ENCODE measurements at regions not wholly inside any gene's neighbourhood (a gene's known extent, or its start where the extent isn't known, plus 50 kb on each side); places are given as distances from the start of the nearest gene placed in this dataset.

DNA sequence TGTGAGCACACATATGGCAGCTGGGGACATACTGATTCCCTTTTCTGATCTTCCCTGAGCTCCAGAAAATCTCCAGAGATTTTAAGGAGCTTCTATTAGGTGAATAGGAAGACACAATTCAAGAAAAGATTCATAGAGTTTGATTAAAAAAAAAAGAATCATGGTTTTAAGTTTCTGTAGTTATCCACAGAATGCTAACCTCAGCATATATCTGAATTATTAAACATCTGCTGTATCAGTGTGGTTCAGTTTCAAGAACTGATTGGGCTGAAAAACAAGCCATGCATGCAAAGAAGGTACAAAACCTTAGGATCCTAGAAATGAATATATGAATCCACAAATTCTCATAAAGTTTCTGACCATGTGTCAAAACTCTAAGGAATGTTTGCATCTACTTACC is 94.1 kb upstream of the ZNF438 start:
- TF ChIP-seq, protein P1, sequence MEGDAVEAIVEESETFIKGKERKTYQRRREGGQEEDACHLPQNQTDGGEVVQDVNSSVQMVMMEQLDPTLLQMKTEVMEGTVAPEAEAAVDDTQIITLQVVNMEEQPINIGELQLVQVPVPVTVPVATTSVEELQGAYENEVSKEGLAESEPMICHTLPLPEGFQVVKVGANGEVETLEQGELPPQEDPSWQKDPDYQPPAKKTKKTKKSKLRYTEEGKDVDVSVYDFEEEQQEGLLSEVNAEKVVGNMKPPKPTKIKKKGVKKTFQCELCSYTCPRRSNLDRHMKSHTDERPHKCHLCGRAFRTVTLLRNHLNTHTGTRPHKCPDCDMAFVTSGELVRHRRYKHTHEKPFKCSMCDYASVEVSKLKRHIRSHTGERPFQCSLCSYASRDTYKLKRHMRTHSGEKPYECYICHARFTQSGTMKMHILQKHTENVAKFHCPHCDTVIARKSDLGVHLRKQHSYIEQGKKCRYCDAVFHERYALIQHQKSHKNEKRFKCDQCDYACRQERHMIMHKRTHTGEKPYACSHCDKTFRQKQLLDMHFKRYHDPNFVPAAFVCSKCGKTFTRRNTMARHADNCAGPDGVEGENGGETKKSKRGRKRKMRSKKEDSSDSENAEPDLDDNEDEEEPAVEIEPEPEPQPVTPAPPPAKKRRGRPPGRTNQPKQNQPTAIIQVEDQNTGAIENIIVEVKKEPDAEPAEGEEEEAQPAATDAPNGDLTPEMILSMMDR (IDR thresholded peaks at IDR 0.05; ENCODE audit: extremely low read depth in 1 of 2, insufficient read depth in 1 of 2, low read depth in 1 of 2, low read length in 2 of 2) = no peak
- TF ChIP-seq EZH2 (IDR thresholded peaks at IDR 0.05; ENCODE audit: borderline replicate concordance, low read depth, low read length, severe bottlenecking) (no peak), FOS (IDR thresholded peaks at IDR 0.05; ENCODE audit: borderline replicate concordance, insufficient read depth, low read length) (no peak), JUN (IDR thresholded peaks at IDR 0.05; ENCODE audit: borderline replicate concordance, insufficient read depth, insufficient read length, low read depth) (no peak)
